Hepatocyte (in vitro differentiated cells): ENCODE measurements at regions not wholly inside any gene's neighbourhood (a gene's known extent, or its start where the extent isn't known, plus 50 kb on each side); places are given as distances from the start of the nearest gene placed in this dataset.

ENCODE experiments used
- DNase-seq: peaks from one replicate; pipeline ENCODE4 v3.0.0-alpha.2; 2016; ENCODE audit warnings: low spot score
- H2AFZ ChIP-seq: fragments of 200-600 bp; sonication (generic); 2 replicates; pipeline ENCODE4 v1.6.0; 2016; ENCODE audit warnings: antibody characterized with exemption, mild to moderate bottlenecking
- H3K27ac ChIP-seq: fragments of 200-600 bp; sonication (generic); 2 replicates; pipeline ENCODE4 v1.5.1; 2016; ENCODE audit warnings: mild to moderate bottlenecking
- H3K27me3 ChIP-seq: fragments of 200-600 bp; sonication (generic); 2 replicates; pipeline ENCODE4 v1.6.1; 2016
- H3K36me3 ChIP-seq: fragments of 200-600 bp; sonication (generic); replicated peaks from 2 replicates; pipeline ENCODE4 v1.5.1; 2016; ENCODE audit warnings: low read depth; ENCODE audit not compliant: insufficient read depth
- H3K4me1 ChIP-seq: fragments of 200-600 bp; sonication (generic); 2 replicates; pipeline ENCODE4 v1.5.1; 2016; ENCODE audit warnings: mild to moderate bottlenecking, moderate library complexity; ENCODE audit not compliant: insufficient read depth
- H3K4me2 ChIP-seq: fragments of 200-600 bp; sonication (generic); 2 replicates; pipeline ENCODE4 v1.6.0; 2016
- H3K4me3 ChIP-seq: fragments of 200-600 bp; sonication (generic); 2 replicates; pipeline ENCODE4 v1.5.1; 2016; ENCODE audit warnings: mild to moderate bottlenecking
- H3K79me2 ChIP-seq: fragments of 200-600 bp; sonication (generic); 2 replicates; pipeline ENCODE4 v1.6.0; 2017; ENCODE audit warnings: mild to moderate bottlenecking
- H3K9me2 ChIP-seq: fragments of 200-600 bp; sonication (generic); replicated peaks from 2 replicates; pipeline ENCODE4 v1.6.0; 2017; ENCODE audit warnings: mild to moderate bottlenecking; ENCODE audit not compliant: insufficient read depth
- H3K9me3 ChIP-seq: fragments of 200-600 bp; sonication (generic); 2 replicates; pipeline ENCODE4 v1.5.1; 2016; ENCODE audit warnings: low read depth, mild to moderate bottlenecking
- H4K20me1 ChIP-seq: fragments of 200-600 bp; sonication (generic); 2 replicates; pipeline ENCODE4 v1.6.0; 2016; ENCODE audit warnings: mild to moderate bottlenecking; ENCODE audit not compliant: insufficient read depth, poor library complexity, severe bottlenecking
- EZH2 ChIP-seq: fragments of 200-600 bp; sonication (generic); IDR thresholded peaks from 2 replicates; pipeline ENCODE4 v1.6.1; 2016; ENCODE audit warnings: antibody characterized with exemption, mild to moderate bottlenecking, borderline replicate concordance
- EZH2phosphoT487 ChIP-seq: fragments of 200-600 bp; sonication (generic); IDR thresholded peaks from one replicate; pipeline ENCODE4 v1.6.1; 2018; ENCODE audit warnings: antibody characterized with exemption, mild to moderate bottlenecking, low read depth, moderate library complexity; ENCODE audit not compliant: unreplicated experiment, severe bottlenecking
- WGBS: methylation state at CpG from one replicate; pipeline ENCODE4 v1.1.6; 2016; ENCODE audit warnings: low lambda C conversion rate; ENCODE audit errors: missing lambda C conversion rate; 5-methylcytosine and 5-hydroxymethylcytosine counted together
- TF ChIP-seq, protein P1 (sequence below): fragments of 200-600 bp; sonication (generic); IDR thresholded peaks from 2 replicates; pipeline ENCODE4 v1.5.1; 2016; ENCODE audit warnings: antibody characterized with exemption, mild to moderate bottlenecking; ENCODE audit not compliant: poor library complexity

DNA sequence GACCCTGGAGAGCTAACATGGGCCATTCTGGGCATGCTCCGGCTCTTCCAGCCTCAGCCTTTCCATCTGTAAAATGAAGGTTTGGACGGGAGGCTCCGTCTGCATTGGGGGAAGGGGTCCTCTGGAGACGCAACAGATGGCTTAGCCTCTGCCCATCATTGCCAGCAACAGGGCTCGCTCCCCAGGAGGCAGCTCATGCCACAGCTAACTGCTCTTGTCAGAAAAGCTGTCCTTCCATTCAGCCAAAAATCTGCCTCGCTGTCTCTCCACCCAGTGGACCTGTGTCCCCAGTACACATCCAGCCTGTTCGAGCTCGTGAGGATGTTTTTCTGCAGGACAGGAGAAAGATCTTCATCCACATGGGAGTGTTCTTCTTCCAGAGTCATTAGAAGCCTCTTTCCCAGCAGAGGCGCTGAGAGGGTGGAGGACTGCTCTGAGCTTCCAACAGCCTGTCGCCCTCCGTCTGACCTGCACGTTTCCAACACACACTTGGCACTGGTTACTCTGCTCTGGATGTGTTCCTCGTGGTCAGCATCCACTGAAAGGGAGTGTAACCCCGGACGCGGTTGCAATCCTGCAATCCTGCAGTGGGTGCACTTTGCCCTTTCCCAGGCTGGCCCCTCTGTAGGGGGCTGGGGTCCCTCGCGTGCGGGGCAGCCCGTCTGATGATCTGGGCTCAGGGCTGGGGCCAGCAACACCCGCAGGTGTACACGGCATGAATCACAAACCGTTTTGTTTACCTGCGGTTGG lies 1340.9 kb downstream of the TBC1D22A start:
- H4K20me1 ChIP-seq = no peaks in the 10 kb centered on the region
- no peak for DNase-seq
- no peaks in the 10 kb centered on the region for H3K4me1 ChIP-seq
- WGBS = 64% methylated on average over 24 of the region's 24 CpGs
- H3K36me3 ChIP-seq = no peaks in the 10 kb centered on the region
- H3K27me3 ChIP-seq = peaks cover 6% of the 10 kb centered on the region
- no peak overlapping the region for H3K4me2 ChIP-seq
- H3K79me2 ChIP-seq = no peaks in the 10 kb centered on the region
- no peak overlapping the region for H3K27ac ChIP-seq
- H2AFZ ChIP-seq = no peak overlapping the region
- no peaks in the 10 kb centered on the region for H3K9me2 ChIP-seq
- TF ChIP-seq EZH2 (no peak), EZH2phosphoT487 (no peak)
- no peaks in the 10 kb centered on the region for H3K9me3 ChIP-seq
- H3K4me3 ChIP-seq = no peak overlapping the region

DNA sequence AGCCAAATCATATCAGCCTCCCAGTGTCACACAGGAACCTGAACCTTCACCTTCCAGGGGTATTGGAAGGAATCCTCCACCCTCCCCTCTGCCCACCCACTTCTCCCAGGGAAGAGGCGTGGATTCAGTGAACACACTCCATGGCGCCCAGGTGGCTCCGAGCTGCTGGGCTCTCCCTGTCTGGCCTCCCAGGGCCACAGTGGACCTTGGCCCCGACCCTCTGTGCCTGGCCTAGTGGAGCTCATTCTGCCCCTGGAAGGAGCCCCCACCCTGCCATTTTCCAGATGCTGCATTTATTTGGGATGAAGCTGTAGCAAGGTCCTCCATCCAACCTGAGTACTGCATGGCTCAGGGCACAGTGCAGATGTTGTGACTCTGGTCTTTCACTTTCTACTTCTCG lies 1340.1 kb downstream of the TBC1D22A start:
- no peaks in the 10 kb centered on the region for H3K79me2 ChIP-seq
- no peaks in the 10 kb centered on the region for H3K4me1 ChIP-seq
- H3K4me2 ChIP-seq = no peak overlapping the region
- 89% methylated on average over 5 of the region's 5 CpGs for WGBS
- H3K36me3 ChIP-seq = no peaks in the 10 kb centered on the region
- no peak overlapping the region for H3K27ac ChIP-seq
- H2AFZ ChIP-seq = no peak overlapping the region
- no peaks in the 10 kb centered on the region for H4K20me1 ChIP-seq
- H3K4me3 ChIP-seq = no peak overlapping the region
- H3K27me3 ChIP-seq = peaks cover 6% of the 10 kb centered on the region
- H3K9me3 ChIP-seq = no peaks in the 10 kb centered on the region
- TF ChIP-seq, protein P1, sequence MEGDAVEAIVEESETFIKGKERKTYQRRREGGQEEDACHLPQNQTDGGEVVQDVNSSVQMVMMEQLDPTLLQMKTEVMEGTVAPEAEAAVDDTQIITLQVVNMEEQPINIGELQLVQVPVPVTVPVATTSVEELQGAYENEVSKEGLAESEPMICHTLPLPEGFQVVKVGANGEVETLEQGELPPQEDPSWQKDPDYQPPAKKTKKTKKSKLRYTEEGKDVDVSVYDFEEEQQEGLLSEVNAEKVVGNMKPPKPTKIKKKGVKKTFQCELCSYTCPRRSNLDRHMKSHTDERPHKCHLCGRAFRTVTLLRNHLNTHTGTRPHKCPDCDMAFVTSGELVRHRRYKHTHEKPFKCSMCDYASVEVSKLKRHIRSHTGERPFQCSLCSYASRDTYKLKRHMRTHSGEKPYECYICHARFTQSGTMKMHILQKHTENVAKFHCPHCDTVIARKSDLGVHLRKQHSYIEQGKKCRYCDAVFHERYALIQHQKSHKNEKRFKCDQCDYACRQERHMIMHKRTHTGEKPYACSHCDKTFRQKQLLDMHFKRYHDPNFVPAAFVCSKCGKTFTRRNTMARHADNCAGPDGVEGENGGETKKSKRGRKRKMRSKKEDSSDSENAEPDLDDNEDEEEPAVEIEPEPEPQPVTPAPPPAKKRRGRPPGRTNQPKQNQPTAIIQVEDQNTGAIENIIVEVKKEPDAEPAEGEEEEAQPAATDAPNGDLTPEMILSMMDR = no peak
- TF ChIP-seq EZH2phosphoT487 (no peak), EZH2 (no peak)
- H3K9me2 ChIP-seq = no peaks in the 10 kb centered on the region
- no peak for DNase-seq

DNA sequence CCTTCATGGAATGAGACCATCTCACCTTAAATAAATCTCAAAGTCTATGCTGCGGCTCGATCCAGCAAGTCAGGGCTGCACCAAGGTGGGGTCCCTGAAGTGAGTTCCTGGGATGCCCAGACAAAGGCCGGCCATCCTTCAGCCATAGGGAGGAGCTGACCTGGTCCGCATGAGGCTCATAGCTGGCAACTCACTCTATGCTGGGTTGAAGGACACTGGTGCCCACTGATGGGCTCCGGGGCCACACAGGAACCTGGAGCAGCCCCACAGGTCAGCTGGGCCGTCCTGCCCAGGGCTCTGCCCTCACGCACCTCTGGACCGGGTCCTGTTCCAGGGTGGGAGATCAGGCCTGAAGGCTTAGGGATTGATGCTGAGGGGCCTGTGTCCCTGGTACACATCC lies 1339.3 kb downstream of the TBC1D22A start:
- Histone ChIP-seq H3K4me3 (no peak overlapping the region), H3K27me3 (peaks cover 6% of the 10 kb centered on the region), H3K9me3 (no peaks in the 10 kb centered on the region), H3K4me2 (no peak overlapping the region), H4K20me1 (no peaks in the 10 kb centered on the region), H3K27ac (no peak overlapping the region), H3K79me2 (no peaks in the 10 kb centered on the region), H2AFZ (no peak overlapping the region), H3K4me1 (no peaks in the 10 kb centered on the region), H3K9me2 (no peaks in the 10 kb centered on the region), H3K36me3 (no peaks in the 10 kb centered on the region)
- no peak for DNase-seq
- 89% methylated on average over 8 of the region's 8 CpGs for WGBS
- TF ChIP-seq EZH2 (no peak), EZH2phosphoT487 (no peak)

DNA sequence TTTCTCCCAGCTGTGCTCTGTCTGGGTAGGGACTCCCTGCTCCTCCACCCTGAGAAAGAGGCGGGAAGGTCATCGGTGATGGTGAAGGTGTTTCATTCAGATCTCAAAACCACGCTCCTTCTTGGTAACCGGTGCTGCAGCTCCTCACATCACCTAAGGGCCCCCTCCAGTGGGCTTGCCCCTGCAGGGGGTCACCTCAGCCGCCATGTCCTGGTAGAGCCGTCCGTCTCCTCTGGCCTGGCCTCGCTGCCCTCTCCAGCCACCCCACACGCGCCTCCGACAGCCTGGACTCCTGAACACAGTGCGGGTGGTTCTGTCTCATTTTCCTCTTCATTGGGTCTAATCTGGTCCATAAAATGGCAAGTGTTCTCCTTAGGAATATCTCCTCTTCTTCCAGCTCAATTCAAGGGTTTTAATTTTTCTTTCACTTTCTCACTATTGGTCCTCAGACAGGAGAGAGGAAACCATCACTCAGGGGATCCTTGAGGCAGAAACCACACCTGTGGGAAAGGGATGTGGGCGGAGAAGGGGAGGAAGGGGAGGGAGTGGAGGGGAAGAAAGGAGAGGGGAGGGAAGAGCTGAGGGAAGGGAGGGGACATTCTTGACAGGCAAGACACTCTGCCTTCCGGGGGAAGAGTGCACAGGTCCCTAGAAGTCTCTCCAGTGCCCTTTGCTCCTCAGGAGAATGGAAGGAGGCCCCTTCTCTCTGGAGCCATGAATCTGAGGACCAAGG lies 1338.4 kb downstream of the TBC1D22A start:
- Histone ChIP-seq H3K36me3 (no peaks in the 10 kb centered on the region), H3K79me2 (no peaks in the 10 kb centered on the region), H2AFZ (no peak overlapping the region), H3K9me2 (no peaks in the 10 kb centered on the region), H4K20me1 (no peaks in the 10 kb centered on the region), H3K4me3 (no peak overlapping the region), H3K4me2 (no peak overlapping the region), H3K27ac (no peak overlapping the region), H3K4me1 (no peaks in the 10 kb centered on the region), H3K27me3 (peaks cover 6% of the 10 kb centered on the region), H3K9me3 (no peaks in the 10 kb centered on the region)
- DNase-seq = no peak
- TF ChIP-seq EZH2 (no peak), EZH2phosphoT487 (no peak)
- TF ChIP-seq, protein P1 = no peak
- WGBS = 89% methylated on average over 14 of the region's 14 CpGs
